Suprapubic skin (tissue), 3 donors: ENCODE measurements at regions not wholly inside any gene's neighbourhood (a gene's known extent, or its start where the extent isn't known, plus 50 kb on each side); places are given as distances from the start of the nearest gene placed in this dataset.

Experiments
- CTCF ChIP-seq, 2 donors: fragments of 200-600 bp in 1 of 2; fragments of 450-650 bp in 1 of 2; sonication (generic) in 1 of 2; IDR thresholded peaks; one replicate each; pipeline ENCODE4 v1.5.1; 2016 to 2019; ENCODE audit warnings: antibody characterized with exemption in 2 of 2, mild to moderate bottlenecking in 1 of 2, moderate library complexity in 1 of 2
- EP300 ChIP-seq: sonication (generic); formaldehyde crosslinking; IDR thresholded peaks from one replicate; pipeline ENCODE4 v1.6.1; 2017; ENCODE audit warnings: antibody characterized with exemption
- POLR2A ChIP-seq, 2 donors: fragments of 450-650 bp; IDR thresholded peaks; one replicate each; pipeline ENCODE4 v1.6.1; 2017; ENCODE audit warnings: antibody characterized with exemption in 2 of 2, mild to moderate bottlenecking in 2 of 2, moderate library complexity in 2 of 2

GRCh38 chr3:167184511-167184910, 195.6 kb downstream of the ZBBX start:
- TF ChIP-seq POLR2A (IDR thresholded peaks at IDR 0.05) (no peak), CTCF (IDR thresholded peaks at IDR 0.05) (no peak), EP300 (no peak)
